ENCODE measurements at regions not wholly inside any gene's neighbourhood (a gene's known extent, or its start where the extent isn't known, plus 50 kb on each side); places are given as distances from the start of the nearest gene placed in this dataset.

DNA sequence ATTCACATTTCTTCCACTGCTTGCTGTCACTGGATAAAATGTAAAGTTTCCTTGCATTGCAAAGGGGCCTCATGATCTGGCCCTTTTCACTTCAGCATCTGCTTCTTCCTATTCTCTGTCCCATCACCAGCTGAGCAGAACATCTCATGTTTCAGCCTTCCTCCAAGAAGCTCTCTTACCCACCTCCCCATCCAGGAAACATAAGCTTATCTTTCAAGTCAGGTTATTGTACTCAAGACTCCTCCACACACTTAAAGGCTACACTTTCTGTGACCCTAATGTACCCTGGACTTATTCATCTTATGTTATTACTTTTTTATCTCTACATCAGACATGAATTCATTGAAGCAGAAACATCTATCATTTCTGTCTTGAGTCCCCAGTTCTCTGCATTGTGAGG lies 230.5 kb downstream of the PMAIP1 start:
- intact Hi-C loops (cut with DNase I; ENCODE audit: low total_unique reads): no loop called here
- Histone ChIP-seq H3K36me3 (ENCODE audit: low read depth, missing control alignments) (no peaks in the 10 kb centered on the region), H3K4me1 (no peaks in the 10 kb centered on the region), H3K27me3 (no peaks in the 10 kb centered on the region), H3K9me3 (no peaks in the 10 kb centered on the region), H3K4me3 (no peak overlapping the region), H3K27ac (no peak overlapping the region)
- TF ChIP-seq, protein P1, sequence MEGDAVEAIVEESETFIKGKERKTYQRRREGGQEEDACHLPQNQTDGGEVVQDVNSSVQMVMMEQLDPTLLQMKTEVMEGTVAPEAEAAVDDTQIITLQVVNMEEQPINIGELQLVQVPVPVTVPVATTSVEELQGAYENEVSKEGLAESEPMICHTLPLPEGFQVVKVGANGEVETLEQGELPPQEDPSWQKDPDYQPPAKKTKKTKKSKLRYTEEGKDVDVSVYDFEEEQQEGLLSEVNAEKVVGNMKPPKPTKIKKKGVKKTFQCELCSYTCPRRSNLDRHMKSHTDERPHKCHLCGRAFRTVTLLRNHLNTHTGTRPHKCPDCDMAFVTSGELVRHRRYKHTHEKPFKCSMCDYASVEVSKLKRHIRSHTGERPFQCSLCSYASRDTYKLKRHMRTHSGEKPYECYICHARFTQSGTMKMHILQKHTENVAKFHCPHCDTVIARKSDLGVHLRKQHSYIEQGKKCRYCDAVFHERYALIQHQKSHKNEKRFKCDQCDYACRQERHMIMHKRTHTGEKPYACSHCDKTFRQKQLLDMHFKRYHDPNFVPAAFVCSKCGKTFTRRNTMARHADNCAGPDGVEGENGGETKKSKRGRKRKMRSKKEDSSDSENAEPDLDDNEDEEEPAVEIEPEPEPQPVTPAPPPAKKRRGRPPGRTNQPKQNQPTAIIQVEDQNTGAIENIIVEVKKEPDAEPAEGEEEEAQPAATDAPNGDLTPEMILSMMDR (IDR thresholded peaks at IDR 0.05): no peak
- no peak for TF ChIP-seq POLR2A (IDR thresholded peaks at IDR 0.05)
- DNase-seq: no peak

DNA sequence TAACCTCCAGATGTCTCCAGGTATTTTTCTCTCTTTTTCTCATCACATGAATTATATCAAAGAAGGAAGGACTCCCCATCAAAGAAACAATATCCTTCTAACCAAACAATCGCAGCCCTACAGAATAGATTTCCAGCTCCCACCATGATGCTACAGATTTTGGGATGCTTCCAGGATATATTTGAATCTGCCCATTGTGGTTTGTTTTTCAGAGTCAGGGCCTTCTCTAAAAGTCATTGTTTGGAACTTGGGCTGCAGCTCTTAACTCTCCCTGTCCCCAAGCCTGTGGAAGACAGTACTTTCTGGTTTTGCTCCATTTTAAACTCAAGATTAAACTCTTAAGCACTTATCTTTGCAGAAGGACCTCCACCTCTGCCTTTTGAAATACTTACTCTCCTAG lies 223.2 kb downstream of the PMAIP1 start:
- Histone ChIP-seq H3K9me3 (no peaks in the 10 kb centered on the region), H3K4me3 (no peak overlapping the region), H3K27me3 (no peaks in the 10 kb centered on the region), H3K27ac (no peak overlapping the region), H3K4me1 (no peaks in the 10 kb centered on the region), H3K36me3 (ENCODE audit: low read depth, missing control alignments) (no peaks in the 10 kb centered on the region)
- no peak for DNase-seq
- intact Hi-C loops (cut with DNase I; ENCODE audit: low total_unique reads): no loop called here
- TF ChIP-seq, protein P1 (IDR thresholded peaks at IDR 0.05): no peak
- no peak for TF ChIP-seq POLR2A (IDR thresholded peaks at IDR 0.05)
- 52 to 56% methylated on average over 1 of the region's 1 CpG for WGBS, 2 donors

DNA sequence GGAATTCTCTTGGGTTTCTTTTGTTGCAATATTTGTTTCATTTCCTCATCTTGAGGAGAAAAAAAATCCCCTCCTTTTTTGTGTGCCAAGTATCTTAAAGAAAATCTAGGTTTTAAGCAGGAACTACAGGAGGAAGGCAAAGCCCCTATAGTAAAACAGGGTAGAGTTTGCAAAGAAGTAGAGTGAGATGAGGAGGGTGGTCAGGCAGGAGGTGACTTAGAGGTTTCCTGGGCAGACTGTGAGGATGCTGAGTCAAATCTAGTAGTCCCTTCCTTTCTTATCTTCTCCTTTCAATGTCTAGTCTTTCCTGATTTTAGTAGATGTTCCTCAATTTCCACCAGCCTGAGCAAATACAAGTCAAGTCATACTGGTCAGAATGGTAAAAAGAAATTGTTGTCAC lies 222.5 kb downstream of the PMAIP1 start:
- H3K27me3 ChIP-seq: no peaks in the 10 kb centered on the region
- no peaks in the 10 kb centered on the region for H3K4me1 ChIP-seq
- TF ChIP-seq, protein P1 (IDR thresholded peaks at IDR 0.05): no peak
- intact Hi-C loops (cut with DNase I; ENCODE audit: low total_unique reads): no loop called here
- DNase-seq: no peak
- H3K27ac ChIP-seq: no peak overlapping the region
- no peaks in the 10 kb centered on the region for H3K9me3 ChIP-seq
- H3K4me3 ChIP-seq: no peak overlapping the region
- H3K36me3 ChIP-seq (ENCODE audit: low read depth, missing control alignments): no peaks in the 10 kb centered on the region

DNA sequence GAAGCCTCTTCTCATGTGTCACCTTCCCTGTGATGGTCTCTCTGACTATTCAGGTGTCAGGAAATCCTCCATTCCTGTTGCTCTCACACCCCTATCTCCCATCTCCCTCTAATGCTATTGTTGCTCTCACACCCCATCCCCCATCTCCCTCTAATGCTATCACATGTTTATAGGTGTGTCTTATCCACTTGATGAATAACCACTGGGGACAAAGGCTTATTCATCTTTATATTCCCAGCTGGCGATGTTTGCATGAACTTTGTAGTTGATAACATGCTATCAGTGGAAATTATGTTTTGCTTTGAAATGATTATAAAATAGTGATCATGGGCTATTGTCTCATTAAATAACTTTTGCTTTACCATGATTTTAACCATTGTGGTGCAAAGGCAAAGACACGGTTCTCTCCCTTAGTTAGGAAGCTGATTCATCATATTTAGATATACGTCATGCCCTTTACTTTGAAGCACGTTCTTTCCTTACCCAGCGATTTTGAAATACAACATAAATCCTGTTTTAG lies 220.5 kb downstream of the PMAIP1 start:
- no peak for TF ChIP-seq POLR2A (IDR thresholded peaks at IDR 0.05)
- TF ChIP-seq, protein P1 (IDR thresholded peaks at IDR 0.05): no peak
- no peak for DNase-seq
- no peaks in the 10 kb centered on the region for H3K36me3 ChIP-seq (ENCODE audit: low read depth, missing control alignments)
- intact Hi-C loops (cut with DNase I; ENCODE audit: low total_unique reads): no loop called here
- H3K4me1 ChIP-seq: no peaks in the 10 kb centered on the region
- no peak overlapping the region for H3K27ac ChIP-seq
- no peaks in the 10 kb centered on the region for H3K27me3 ChIP-seq
- no peak overlapping the region for H3K4me3 ChIP-seq
- WGBS, 2 donors: 85 to 90% methylated on average over 5 of the region's 5 CpGs
- H3K9me3 ChIP-seq: no peaks in the 10 kb centered on the region

DNA sequence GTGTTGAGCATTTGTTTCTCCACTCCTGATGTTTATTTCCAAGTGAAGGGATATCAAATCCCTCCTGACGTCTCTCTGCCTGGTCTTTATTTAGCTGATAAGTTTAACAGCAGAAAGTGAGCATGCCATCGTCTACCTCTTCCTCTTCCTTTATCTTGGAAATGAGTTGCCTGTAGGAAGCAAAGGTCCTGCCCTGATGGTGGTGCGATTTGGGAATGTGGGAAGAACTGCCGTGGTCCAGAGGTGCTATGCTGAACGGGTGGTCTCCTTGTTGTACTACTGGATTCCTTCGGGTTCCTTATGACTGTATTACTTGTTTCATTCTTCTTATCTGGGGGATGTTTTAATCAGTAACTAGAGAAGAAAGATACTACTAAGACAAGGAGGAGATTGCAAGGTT lies 217.5 kb downstream of the PMAIP1 start:
- intact Hi-C loops (cut with DNase I; ENCODE audit: low total_unique reads): no loop called here
- H3K9me3 ChIP-seq: no peaks in the 10 kb centered on the region
- no peak for DNase-seq
- no peak overlapping the region for H3K27ac ChIP-seq
- no peak overlapping the region for H3K4me3 ChIP-seq
- no peaks in the 10 kb centered on the region for H3K4me1 ChIP-seq
- no peaks in the 10 kb centered on the region for H3K36me3 ChIP-seq (ENCODE audit: low read depth, missing control alignments)
- no peak for TF ChIP-seq POLR2A (IDR thresholded peaks at IDR 0.05)
- TF ChIP-seq, protein P1 (IDR thresholded peaks at IDR 0.05): no peak
- 69 to 75% methylated on average over 6 of the region's 6 CpGs for WGBS, 2 donors
- no peaks in the 10 kb centered on the region for H3K27me3 ChIP-seq

All from testis (tissue), 2 donors.